Natural killer cell (primary cell): ENCODE measurements at regions not wholly inside any gene's neighbourhood (a gene's known extent, or its start where the extent isn't known, plus 50 kb on each side); places are given as distances from the start of the nearest gene placed in this dataset.

Source experiments
- ATAC-seq, 3 donors: fragments of 150-1000 bp in 2 of 3; fragments of 200-7000 bp in 1 of 3; cut with Tn5 transposase; 1 replicate in 1 of 3; 2 replicates in 2 of 3; pipeline ENCODE4 v1.10.0; 2021; ENCODE audit warnings: mild to moderate bottlenecking in 2 of 3, moderate library complexity in 2 of 3
- DNase-seq, 2 donors: peaks; one replicate each; pipeline versions ENCODE4 v3.0.0 to v3.0.0-alpha.2; 2013 to 2021; ENCODE audit warnings: mixed read lengths in 1 of 2
- H3K27ac ChIP-seq: one replicate; pipeline ENCODE4 v1.5.1; 2013; ENCODE audit warnings: mild to moderate bottlenecking, low read length
- H3K27me3 ChIP-seq: one replicate; pipeline ENCODE4 v1.6.1; 2013; ENCODE audit warnings: low read length; ENCODE audit not compliant: control insufficient read depth, insufficient read depth
- H3K36me3 ChIP-seq: one replicate; pipeline ENCODE4 v1.6.1; 2013; ENCODE audit warnings: low read length; ENCODE audit not compliant: control insufficient read depth, insufficient read depth
- H3K4me1 ChIP-seq: one replicate; pipeline ENCODE4 v1.6.1; 2013; ENCODE audit warnings: low read length; ENCODE audit not compliant: control insufficient read depth, insufficient read depth
- H3K4me3 ChIP-seq: one replicate; pipeline ENCODE4 v1.5.1; 2013; ENCODE audit warnings: low read length
- H3K9me3 ChIP-seq: one replicate; pipeline ENCODE4 v1.6.1; 2013; ENCODE audit warnings: low read length; ENCODE audit not compliant: control insufficient read depth, insufficient read depth
- H3K27ac Mint-ChIP-seq, 2 donors: one replicate each; pipeline ENCODE4 v1.8.0; 2022; ENCODE audit warnings: mild to moderate bottlenecking in 2 of 2, mixed read lengths in 2 of 2, moderate library complexity in 1 of 2
- H3K27me3 Mint-ChIP-seq, 2 donors: one replicate each; pipeline ENCODE4 v1.8.0; 2022; ENCODE audit warnings: low read depth in 2 of 2, mixed read lengths in 2 of 2
- H3K36me3 Mint-ChIP-seq: one replicate; pipeline ENCODE4 v1.8.0; 2022; ENCODE audit warnings: mixed read lengths
- H3K4me1 Mint-ChIP-seq, 2 donors: one replicate each; pipeline ENCODE4 v1.8.0; 2022; ENCODE audit warnings: mixed read lengths in 2 of 2
- H3K4me3 Mint-ChIP-seq: one replicate; pipeline ENCODE4 v1.8.0; 2022; ENCODE audit warnings: mild to moderate bottlenecking, moderate library complexity, mixed read lengths
- H3K9me3 Mint-ChIP-seq, 2 donors: one replicate each; pipeline ENCODE4 v1.8.0; 2022; ENCODE audit warnings: mixed read lengths in 2 of 2
- WGBS: methylation state at CpG from one replicate; pipeline ENCODE4 v1.1.7; 2013; ENCODE audit warnings: missing lambda C conversion rate; ENCODE audit not compliant: insufficient coverage; 5-methylcytosine and 5-hydroxymethylcytosine counted together
- intact Hi-C: fragments of 100-400 bp; cut with micrococcal nuclease; formaldehyde crosslinking; loops from one replicate; pipeline ENCODE4 v1.14.2; 2022
- TF ChIP-seq, protein P1 (sequence below): fragments of 200-600 bp; IDR thresholded peaks from one replicate; pipeline ENCODE4 v1.8.0; 2022; ENCODE audit warnings: antibody characterized with exemption

DNA sequence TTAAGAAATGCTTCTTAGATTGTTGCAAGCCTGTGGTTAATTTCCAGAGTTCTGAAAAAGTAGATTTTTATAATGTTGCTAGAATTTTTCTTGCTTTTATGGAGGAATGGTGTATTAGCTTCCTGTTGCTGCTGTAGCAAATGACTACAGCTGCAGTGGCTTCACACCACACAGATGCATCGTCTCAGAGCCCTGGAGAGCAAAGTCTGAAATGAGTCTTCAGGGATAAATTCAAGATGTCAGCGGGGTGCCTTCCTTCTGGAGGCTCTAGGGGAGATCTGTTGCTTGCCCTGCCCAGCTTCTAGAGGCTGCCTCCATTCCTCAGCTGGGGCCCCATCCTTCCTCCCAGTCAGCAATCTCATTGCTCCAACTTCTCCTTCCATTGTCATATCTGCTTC is 187.8 kb downstream of the ZNF516 start:
- Mint-ChIP-seq H3K27ac (no peak overlapping the region), H3K4me3 (no peak overlapping the region), H3K36me3 (no peaks in the 10 kb centered on the region), H3K4me1 (no peaks in the 10 kb centered on the region), H3K27me3 (no peaks in the 10 kb centered on the region), H3K9me3 (no peaks in the 10 kb centered on the region)
- intact Hi-C loops, result no loop called here
- Histone ChIP-seq H3K27ac (no peak overlapping the region), H3K9me3 (no peaks in the 10 kb centered on the region), H3K36me3 (no peaks in the 10 kb centered on the region), H3K27me3 (no peaks in the 10 kb centered on the region), H3K4me3 (no peak overlapping the region), H3K4me1 (no peaks in the 10 kb centered on the region)
- 75% methylated on average over 2 of the region's 2 CpGs for WGBS
- ATAC-seq, result no peak
- DNase-seq, result no peak
- TF ChIP-seq, protein P1, sequence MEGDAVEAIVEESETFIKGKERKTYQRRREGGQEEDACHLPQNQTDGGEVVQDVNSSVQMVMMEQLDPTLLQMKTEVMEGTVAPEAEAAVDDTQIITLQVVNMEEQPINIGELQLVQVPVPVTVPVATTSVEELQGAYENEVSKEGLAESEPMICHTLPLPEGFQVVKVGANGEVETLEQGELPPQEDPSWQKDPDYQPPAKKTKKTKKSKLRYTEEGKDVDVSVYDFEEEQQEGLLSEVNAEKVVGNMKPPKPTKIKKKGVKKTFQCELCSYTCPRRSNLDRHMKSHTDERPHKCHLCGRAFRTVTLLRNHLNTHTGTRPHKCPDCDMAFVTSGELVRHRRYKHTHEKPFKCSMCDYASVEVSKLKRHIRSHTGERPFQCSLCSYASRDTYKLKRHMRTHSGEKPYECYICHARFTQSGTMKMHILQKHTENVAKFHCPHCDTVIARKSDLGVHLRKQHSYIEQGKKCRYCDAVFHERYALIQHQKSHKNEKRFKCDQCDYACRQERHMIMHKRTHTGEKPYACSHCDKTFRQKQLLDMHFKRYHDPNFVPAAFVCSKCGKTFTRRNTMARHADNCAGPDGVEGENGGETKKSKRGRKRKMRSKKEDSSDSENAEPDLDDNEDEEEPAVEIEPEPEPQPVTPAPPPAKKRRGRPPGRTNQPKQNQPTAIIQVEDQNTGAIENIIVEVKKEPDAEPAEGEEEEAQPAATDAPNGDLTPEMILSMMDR, result no peak

DNA sequence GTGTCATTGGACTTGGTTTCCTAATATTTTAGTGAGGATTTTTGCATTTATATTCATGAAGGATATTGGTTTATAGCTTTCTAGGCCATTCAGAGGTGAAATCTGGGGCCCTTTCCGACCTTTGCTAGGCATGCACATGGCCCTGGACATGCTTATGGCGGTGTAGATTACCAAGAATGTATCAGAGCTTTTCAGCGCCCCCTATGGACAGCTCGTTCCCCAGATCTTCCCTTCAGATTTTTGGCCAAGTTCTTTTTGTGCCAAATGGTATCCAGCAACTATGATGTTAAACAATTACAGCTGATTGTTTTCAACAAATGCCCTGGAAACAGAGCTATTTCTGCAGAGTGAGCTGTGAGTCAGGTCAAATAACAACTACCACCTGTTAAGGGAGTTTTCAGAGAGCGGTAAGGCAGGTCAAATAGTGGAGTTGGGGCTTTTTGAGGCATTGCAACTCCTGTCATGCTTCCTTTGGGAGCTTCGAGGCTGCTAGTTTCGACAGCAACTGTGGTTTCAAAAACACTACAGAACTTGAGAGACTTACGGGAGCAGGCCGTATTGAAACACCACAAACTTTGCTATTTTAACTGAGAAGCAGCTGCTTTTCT is 188.3 kb downstream of the ZNF516 start:
- no peaks in the 10 kb centered on the region for H3K36me3 ChIP-seq
- no peaks in the 10 kb centered on the region for H3K4me1 ChIP-seq
- ATAC-seq (no peak), DNase-seq (no peak)
- TF ChIP-seq, protein P1, result no peak
- no peaks in the 10 kb centered on the region for H3K9me3 Mint-ChIP-seq
- no peaks in the 10 kb centered on the region for H3K27me3 ChIP-seq
- intact Hi-C loops, result no loop called here
- H3K4me3 Mint-ChIP-seq, result no peak overlapping the region
- no peaks in the 10 kb centered on the region for H3K27me3 Mint-ChIP-seq
- WGBS, result 87% methylated on average over 9 of the region's 9 CpGs
- H3K4me1 Mint-ChIP-seq, result no peaks in the 10 kb centered on the region
- no peaks in the 10 kb centered on the region for H3K9me3 ChIP-seq
- no peak overlapping the region for H3K4me3 ChIP-seq
- H3K27ac ChIP-seq, result no peak overlapping the region
- no peaks in the 10 kb centered on the region for H3K36me3 Mint-ChIP-seq
- no peak overlapping the region for H3K27ac Mint-ChIP-seq

DNA sequence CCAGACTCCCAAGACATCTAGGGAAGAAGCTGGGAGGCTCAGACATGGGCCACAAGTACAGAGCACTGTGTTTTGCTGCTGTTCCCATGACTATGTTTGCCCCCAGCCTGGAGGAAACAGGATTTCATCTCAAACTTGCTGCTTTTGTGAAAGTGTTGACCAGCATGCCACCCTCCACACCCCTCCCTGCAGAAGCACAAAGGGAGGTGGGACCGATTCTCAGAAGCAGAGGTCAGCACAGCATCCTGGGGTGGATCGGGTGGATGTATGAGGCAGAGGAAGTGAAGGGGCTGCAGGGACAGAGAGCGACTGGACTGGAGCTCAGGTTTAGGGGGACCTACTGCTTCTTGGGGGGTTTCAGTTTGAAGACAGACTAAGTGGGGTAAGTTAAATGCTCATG is 209.2 kb downstream of the ZNF516 start:
- peaks cover 5% of the 10 kb centered on the region for H3K9me3 ChIP-seq
- no peaks in the 10 kb centered on the region for H3K36me3 ChIP-seq
- DNase-seq, result no peak
- H3K36me3 Mint-ChIP-seq, result no peaks in the 10 kb centered on the region
- TF ChIP-seq, protein P1, result no peak
- no peak overlapping the region for H3K4me3 ChIP-seq
- H3K27me3 ChIP-seq, result no peaks in the 10 kb centered on the region
- 58% methylated on average over 3 of the region's 3 CpGs for WGBS
- H3K4me1 Mint-ChIP-seq, result no peaks in the 10 kb centered on the region
- ATAC-seq, result no peak
- intact Hi-C loops, result no loop called here
- no peak overlapping the region for H3K27ac Mint-ChIP-seq
- no peak overlapping the region for H3K4me3 Mint-ChIP-seq
- H3K9me3 Mint-ChIP-seq, result peaks cover 2 to 11% of the 10 kb centered on the region in 2 donors
- peaks cover 6 to 16% of the 10 kb centered on the region in 2 donors for H3K27me3 Mint-ChIP-seq
- H3K27ac ChIP-seq, result no peak overlapping the region
- no peaks in the 10 kb centered on the region for H3K4me1 ChIP-seq

DNA sequence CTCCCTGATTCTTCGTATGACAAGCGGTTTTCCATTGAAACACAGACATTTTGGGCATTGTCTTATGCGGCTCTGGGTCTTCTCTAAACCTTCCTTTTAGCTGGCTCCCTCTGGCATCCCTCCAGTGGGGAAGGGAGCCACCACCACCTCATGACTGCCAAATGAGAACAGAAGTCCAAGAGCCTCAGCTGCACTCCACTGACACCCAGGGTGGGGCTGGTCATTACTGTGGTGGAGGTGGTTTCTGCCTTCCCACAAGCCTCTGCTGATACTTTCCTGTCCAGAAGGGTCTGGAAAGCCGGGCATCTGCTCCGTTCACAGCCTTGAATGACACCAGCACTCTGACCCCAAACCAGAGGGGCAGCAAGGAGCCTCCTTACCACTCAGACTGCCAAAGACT is 213.5 kb downstream of the ZNF516 start:
- H3K9me3 ChIP-seq, result peaks cover 5% of the 10 kb centered on the region
- H3K27me3 ChIP-seq, result no peaks in the 10 kb centered on the region
- 63% methylated on average over 4 of the region's 5 CpGs for WGBS
- H3K4me3 ChIP-seq, result no peak overlapping the region
- no peak overlapping the region for H3K27ac Mint-ChIP-seq
- H3K9me3 Mint-ChIP-seq, result no peaks in the 10 kb centered on the region
- intact Hi-C loops, result no loop called here
- TF ChIP-seq, protein P1, result no peak
- no peak for DNase-seq
- H3K36me3 Mint-ChIP-seq, result no peaks in the 10 kb centered on the region
- no peaks in the 10 kb centered on the region for H3K4me1 ChIP-seq
- ATAC-seq, result no peak
- H3K36me3 ChIP-seq, result no peaks in the 10 kb centered on the region
- peaks cover 6 to 27% of the 10 kb centered on the region in 2 donors for H3K27me3 Mint-ChIP-seq
- H3K4me3 Mint-ChIP-seq, result no peak overlapping the region
- H3K27ac ChIP-seq, result no peak overlapping the region
- H3K4me1 Mint-ChIP-seq, result no peaks in the 10 kb centered on the region
